IMR-90 (cell line): ENCODE measurements at regions not wholly inside any gene's neighbourhood (a gene's known extent, or its start where the extent isn't known, plus 50 kb on each side); places are given as distances from the start of the nearest gene placed in this dataset.

ENCODE experiments used
- ATAC-seq: fragments of 200-7000 bp; cut with Tn5 transposase; 2 replicates; pipeline ENCODE4 v1.9.1; 2020; ENCODE audit warnings: low read depth, mild to moderate bottlenecking, moderate library complexity
- BruUV-seq: library from RNA; stranded (reverse); fragments of 400-500 nt; replicated peaks from 2 replicates; lab custom pipeline; 2021; lab: Mats Ljungman, UMichigan
- CTCF ChIA-PET: fragments of 300-600 bp; formaldehyde crosslinking; extraction: SDS; loops from one replicate; lab custom pipeline; 2021; ENCODE audit warnings: antibody characterized with exemption; lab: Yijun Ruan, JAX
- POLR2A ChIA-PET: fragments of 300-600 bp; sonication (Branson Sonifier 250); formaldehyde crosslinking; loops from one replicate; lab custom pipeline; 2022; ENCODE audit warnings: antibody characterized with exemption; ENCODE audit not compliant: unreplicated experiment; lab: Charles Lee
- DNase-seq: peaks from one replicate; pipeline ENCODE4 v3.0.0; 2013
- H2AFZ ChIP-seq: replicated peaks from 2 replicates; pipeline ENCODE3; 2013; ENCODE audit warnings: low read length, mild to moderate bottlenecking; ENCODE audit not compliant: poor library complexity
- H2AK5ac ChIP-seq: 2 replicates; pipeline ENCODE4 v1.6.1; 2013; ENCODE audit warnings: low read depth, low read length, inconsistent platforms
- H2AK9ac ChIP-seq: replicated peaks from 2 replicates; pipeline ENCODE3; 2013; ENCODE audit warnings: mild to moderate bottlenecking, low read depth, low read length, moderate library complexity; ENCODE audit not compliant: poor library complexity
- H2BK120ac ChIP-seq: 2 replicates; pipeline ENCODE4 v1.6.1; 2013; ENCODE audit warnings: low read depth, low read length, inconsistent platforms
- H2BK15ac ChIP-seq: 3 replicates; pipeline ENCODE4 v1.6.1; 2013; ENCODE audit warnings: low read depth, low read length, inconsistent platforms
- H2BK20ac ChIP-seq: 2 replicates; pipeline ENCODE4 v1.6.1; 2013; ENCODE audit warnings: low read depth, mild to moderate bottlenecking, inconsistent platforms, low read length, moderate library complexity
- H2BK5ac ChIP-seq: 2 replicates; pipeline ENCODE4 v1.6.1; 2013; ENCODE audit warnings: mild to moderate bottlenecking, low read depth, low read length, inconsistent platforms; ENCODE audit not compliant: poor library complexity, severe bottlenecking
- H3K14ac ChIP-seq: replicated peaks from 2 replicates; pipeline ENCODE4 v1.6.1; 2013; ENCODE audit warnings: low read depth, low read length, inconsistent platforms
- H3K18ac ChIP-seq: 2 replicates; pipeline ENCODE4 v1.6.1; 2013; ENCODE audit warnings: low read depth, low read length, control low read depth
- H3K23ac ChIP-seq: 2 replicates; pipeline ENCODE4 v1.6.1; 2013; ENCODE audit warnings: low read depth, low read length, inconsistent platforms
- H3K27ac ChIP-seq: 2 replicates; pipeline ENCODE4 v1.5.1; 2013; ENCODE audit warnings: mild to moderate bottlenecking, control low read depth, low read length; ENCODE audit not compliant: insufficient read depth
- H3K27me3 ChIP-seq: 2 replicates; pipeline ENCODE4 v1.6.1; 2013; ENCODE audit warnings: low read length; ENCODE audit not compliant: control insufficient read depth, insufficient read depth
- H3K36me3 ChIP-seq: 2 replicates; pipeline ENCODE4 v1.6.1; 2013; ENCODE audit warnings: low read length, mixed read lengths; ENCODE audit not compliant: control insufficient read depth, insufficient read depth
- H3K4ac ChIP-seq: 2 replicates; pipeline ENCODE4 v1.6.1; 2013; ENCODE audit warnings: low read depth, low read length, inconsistent platforms
- H3K4me1 ChIP-seq: 2 replicates; pipeline ENCODE4 v1.6.1; 2013; ENCODE audit warnings: low read length, mixed read lengths; ENCODE audit not compliant: control insufficient read depth, insufficient read depth
- H3K4me2 ChIP-seq: 2 replicates; pipeline ENCODE4 v1.6.1; 2013; ENCODE audit warnings: low read depth, mild to moderate bottlenecking, control low read depth, low read length, moderate library complexity
- H3K4me3 ChIP-seq: 2 replicates; pipeline ENCODE4 v1.5.1; 2013; ENCODE audit warnings: low read depth, mild to moderate bottlenecking, control low read depth, low read length, moderate library complexity; ENCODE audit not compliant: insufficient read depth
- H3K56ac ChIP-seq: 2 replicates; pipeline ENCODE4 v1.6.1; 2013; ENCODE audit warnings: low read length, inconsistent platforms; ENCODE audit not compliant: insufficient read depth; ENCODE audit errors: extremely low read depth
- H3K79me1 ChIP-seq, 2 experiments: 2 replicates each; pipeline ENCODE4 v1.6.1; 2013; ENCODE audit warnings: low read length in 2 of 2, inconsistent platforms in 1 of 2, low read depth in 1 of 2
- H3K9ac ChIP-seq: 2 replicates; pipeline ENCODE4 v1.6.1; 2013; ENCODE audit warnings: low read depth, low read length, control low read depth
- H3K9me1 ChIP-seq: 2 replicates; pipeline ENCODE4 v1.6.1; 2013; ENCODE audit warnings: low read length, inconsistent platforms; ENCODE audit not compliant: insufficient read depth
- H3K9me3 ChIP-seq: 2 replicates; pipeline ENCODE4 v1.6.1; 2013; ENCODE audit warnings: low read length; ENCODE audit not compliant: control insufficient read depth, insufficient read depth
- H4K20me1 ChIP-seq: 2 replicates; pipeline ENCODE4 v1.6.1; 2013; ENCODE audit warnings: low read length, inconsistent platforms; ENCODE audit not compliant: insufficient read depth
- H4K5ac ChIP-seq: 2 replicates; pipeline ENCODE4 v1.6.1; 2013; ENCODE audit warnings: mild to moderate bottlenecking, low read depth, low read length, control low read depth
- H4K8ac ChIP-seq, 2 experiments: 2 replicates each; pipeline ENCODE4 v1.6.1; 2013; ENCODE audit warnings: low read depth in 2 of 2, low read length in 2 of 2, control low read depth in 1 of 2, inconsistent platforms in 1 of 2
- H4K91ac ChIP-seq: 2 replicates; pipeline ENCODE4 v1.6.1; 2013; ENCODE audit warnings: low read depth, low read length, inconsistent platforms; ENCODE audit not compliant: insufficient read depth
- BHLHE40 ChIP-seq: fragments of 150-350 bp; IDR thresholded peaks from 2 replicates; pipeline ENCODE4 v1.6.1; 2016; ENCODE audit warnings: mild to moderate bottlenecking, low read depth, low read length
- CEBPB ChIP-seq: IDR thresholded peaks from 2 replicates; pipeline ENCODE4 v1.6.1; 2012; ENCODE audit warnings: low read depth, low read length, improper control_type of control experiment
- CHD1 ChIP-seq: IDR thresholded peaks from 2 replicates; pipeline ENCODE4 v1.6.1; 2012; ENCODE audit warnings: low read depth, low read length, improper control_type of control experiment
- CTCF ChIP-seq: conservative IDR thresholded peaks from 2 replicates; pipeline ENCODE4 v1.5.1; 2012; ENCODE audit warnings: mild to moderate bottlenecking, low read depth, low read length, improper control_type of control experiment
- ELK1 ChIP-seq: fragments of 150-350 bp; IDR thresholded peaks from 2 replicates; pipeline ENCODE4 v1.6.1; 2016; ENCODE audit warnings: low read depth, mild to moderate bottlenecking, low read length, moderate library complexity, borderline replicate concordance
- FOS ChIP-seq: fragments of 150-350 bp; IDR thresholded peaks from 2 replicates; pipeline ENCODE4 v1.6.1; 2016; ENCODE audit warnings: low read depth, low read length
- MAZ ChIP-seq: IDR thresholded peaks from 2 replicates; pipeline ENCODE4 v1.6.1; 2012; ENCODE audit warnings: low read depth, mild to moderate bottlenecking, low read length, improper control_type of control experiment, moderate library complexity, borderline replicate concordance
- MXI1 ChIP-seq: IDR thresholded peaks from 2 replicates; pipeline ENCODE4 v1.6.1; 2012; ENCODE audit warnings: low read depth, mild to moderate bottlenecking, low read length, moderate library complexity, borderline replicate concordance
- POLR2A ChIP-seq: IDR thresholded peaks from 2 replicates; pipeline ENCODE4 v1.6.1; 2012; ENCODE audit warnings: mild to moderate bottlenecking, low read depth, low read length
- RAD21 ChIP-seq: IDR thresholded peaks from 2 replicates; pipeline ENCODE4 v1.6.1; 2012; ENCODE audit warnings: low read length, improper control_type of control experiment
- RCOR1 ChIP-seq: IDR thresholded peaks from 2 replicates; pipeline ENCODE4 v1.6.1; 2012; ENCODE audit warnings: mild to moderate bottlenecking, low read length, improper control_type of control experiment; ENCODE audit not compliant: insufficient replicate concordance
- RFX5 ChIP-seq: IDR thresholded peaks from 2 replicates; pipeline ENCODE4 v1.8.0; 2012; ENCODE audit warnings: low read depth, mild to moderate bottlenecking, low read length, moderate library complexity
- SMC3 ChIP-seq: fragments of 150-350 bp; IDR thresholded peaks from 2 replicates; pipeline ENCODE4 v1.6.1; 2016; ENCODE audit warnings: low read depth, mild to moderate bottlenecking, antibody characterized with exemption, low read length, moderate library complexity
- USF2 ChIP-seq: fragments of 150-350 bp; IDR thresholded peaks from 2 replicates; pipeline ENCODE4 v1.6.1; 2017; ENCODE audit warnings: mild to moderate bottlenecking, antibody characterized with exemption, low read length, low read depth
- WGBS, 2 experiments: methylation state at CpG; one replicate each; pipeline versions ENCODE4 v1.1.5 to v1.1.7; 2013; ENCODE audit warnings: missing lambda C conversion rate in 2 of 2; ENCODE audit not compliant: insufficient read length in 1 of 2; ENCODE audit errors: extremely low coverage in 2 of 2; 5-methylcytosine and 5-hydroxymethylcytosine counted together
- dilution Hi-C: fragments of 300-500 bp; cut with HindIII; formaldehyde crosslinking; loops from one replicate; pipeline ENCODE4 v1.14.3; 2018; ENCODE audit warnings: low sequenced_read_pairs; ENCODE audit not compliant: unreplicated experiment
- in situ Hi-C: fragments of 300-500 bp; cut with MboI; formaldehyde crosslinking; loops from 3 replicates; pipeline ENCODE4 v1.14.3; 2019; ENCODE audit warnings: low sequenced_read_pairs, inconsistent platforms, mixed read lengths
- intact Hi-C: fragments of 100-400 bp; cut with micrococcal nuclease; formaldehyde crosslinking; loops from 2 replicates; pipeline ENCODE4 v1.10.0; 2022

- Histone ChIP-seq H4K20me1 (no peaks in the 10 kb centered on the region), H3K23ac (no peak overlapping the region), H4K91ac (no peak overlapping the region), H3K36me3 (no peaks in the 10 kb centered on the region), H3K18ac (no peak overlapping the region), H3K4ac (no peak overlapping the region), H2BK20ac (no peak overlapping the region), H3K4me3 (no peak overlapping the region), H2AK5ac (no peak overlapping the region), H3K56ac (no peak overlapping the region), H3K9me1 (no peaks in the 10 kb centered on the region), H4K5ac (no peak overlapping the region), H3K4me2 (no peak overlapping the region), H4K8ac (no peak overlapping the region), H2AFZ (no peak overlapping the region), H3K4me1 (no peaks in the 10 kb centered on the region), H2BK5ac (no peak overlapping the region), H3K9me3 (peaks cover 18% of the 10 kb centered on the region; the same call in 1 of the 2 replicates), H3K9ac (no peak overlapping the region), H3K79me1 (no peaks in the 10 kb centered on the region), H2BK15ac (no peak overlapping the region), H3K14ac (no peak overlapping the region), H2AK9ac (no peak overlapping the region), H3K27me3 (no peaks in the 10 kb centered on the region), H3K27ac (no peak overlapping the region), H2BK120ac (no peak overlapping the region)
- no peak for TF ChIP-seq RCOR1
- no peak for TF ChIP-seq RAD21
- TF ChIP-seq MAZ = no peak
- TF ChIP-seq SMC3 = no peak
- no peak for TF ChIP-seq POLR2A
- no peak for TF ChIP-seq CHD1
- TF ChIP-seq MXI1 = no peak
- TF ChIP-seq USF2 = no peak
- no peak for TF ChIP-seq RFX5
- TF ChIP-seq BHLHE40 = no peak
- TF ChIP-seq CEBPB = no peak
- no peak for TF ChIP-seq CTCF
- TF ChIP-seq FOS = no peak
- no peak for TF ChIP-seq ELK1
- BruUV-seq = no TSS peak
- ChIA-PET CTCF (no interaction called here), POLR2A (no interaction called here)
- ATAC-seq (no peak), DNase-seq (no peak)
- dilution Hi-C loops (no loop called here), in situ Hi-C loops (no loop called here), intact Hi-C loops (no loop called here)
- WGBS, 2 experiments = no CpG with 5 or more reads among the region's 9 CpGs
Observed at GRCh38 chr10:121310151-121310711, 288.0 kb downstream of the FGFR2 start.
